ENCODE measurements at regions not wholly inside any gene's neighbourhood (a gene's known extent, or its start where the extent isn't known, plus 50 kb on each side); places are given as distances from the start of the nearest gene placed in this dataset.

DNA sequence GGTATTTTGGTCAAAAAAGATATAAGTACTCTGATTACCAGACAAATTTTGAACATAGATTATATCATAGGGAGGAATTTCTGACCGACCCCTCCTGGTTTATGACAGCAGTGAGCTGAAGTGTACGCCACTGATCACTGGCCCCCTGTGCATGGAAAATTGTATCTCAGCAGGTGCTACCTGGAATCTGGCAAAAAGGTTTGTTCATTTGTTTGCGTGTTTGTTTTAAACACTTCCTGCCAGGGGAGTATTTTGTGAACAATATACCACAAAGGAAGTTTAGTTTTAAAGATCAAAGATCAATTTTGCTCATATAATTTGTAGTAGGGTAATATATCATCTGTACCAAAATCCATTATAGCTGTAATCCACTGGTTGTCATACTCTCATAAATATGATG is 219.7 kb upstream of the TENM3 start:
- TF ChIP-seq CTCF (IDR thresholded peaks at IDR 0.05; ENCODE audit: extremely low read depth, low read depth, low read length) = no peak
- Histone ChIP-seq H3K4me2 (ENCODE audit: insufficient read depth, low read length) (peak overlapping the region; percentile 47), H4K20me1 (ENCODE audit: insufficient read depth, low read length) (no peaks in the 10 kb centered on the region), H3K36me3 (ENCODE audit: insufficient read depth, low read length) (no peaks in the 10 kb centered on the region), H3K9me3 (ENCODE audit: low read depth, low read length) (no peaks in the 10 kb centered on the region), H3K27ac (ENCODE audit: low read depth, low read length) (no peak overlapping the region), H3K4me1 (ENCODE audit: insufficient read depth, low read length) (peaks cover 10% of the 10 kb centered on the region), H2AFZ (ENCODE audit: low read length) (no peak overlapping the region), H3K79me2 (ENCODE audit: insufficient read depth, low read length) (no peaks in the 10 kb centered on the region), H3K27me3 (ENCODE audit: insufficient read depth, low read length) (no peaks in the 10 kb centered on the region), H3K4me3 (ENCODE audit: insufficient read depth, low read length) (no peak overlapping the region)
- no peak for DNase-seq (ENCODE audit: insufficient read length, low spot score, missing footprints)

DNA sequence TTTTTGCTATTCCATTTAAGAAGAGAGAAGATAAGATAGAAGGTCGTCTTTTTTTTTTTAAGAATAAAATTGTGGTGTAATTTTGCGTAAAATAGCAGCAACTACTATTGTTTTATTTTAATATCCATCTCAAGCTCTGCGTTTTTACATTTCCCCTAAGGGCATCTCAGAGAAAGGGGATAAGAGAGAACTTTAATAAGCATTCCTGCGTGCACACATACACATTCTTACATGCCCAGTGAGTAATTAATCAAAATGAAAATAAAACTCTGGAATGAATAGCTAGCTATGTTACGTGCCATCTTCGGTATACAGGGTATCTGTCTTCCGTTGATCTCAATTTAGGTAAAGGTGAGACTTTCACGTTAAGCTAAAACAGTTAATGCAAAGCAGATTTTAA is 200.3 kb upstream of the TENM3 start:
- no peak for DNase-seq (ENCODE audit: insufficient read length, low spot score, missing footprints)
- H3K27ac ChIP-seq (ENCODE audit: low read depth, low read length) = no peak overlapping the region
- no peaks in the 10 kb centered on the region for H3K27me3 ChIP-seq (ENCODE audit: insufficient read depth, low read length)
- no peaks in the 10 kb centered on the region for H3K4me1 ChIP-seq (ENCODE audit: insufficient read depth, low read length)
- no peaks in the 10 kb centered on the region for H4K20me1 ChIP-seq (ENCODE audit: insufficient read depth, low read length)
- no peak for TF ChIP-seq CTCF (IDR thresholded peaks at IDR 0.05; ENCODE audit: extremely low read depth, low read depth, low read length)
- H3K4me2 ChIP-seq (ENCODE audit: insufficient read depth, low read length) = no peak overlapping the region
- H2AFZ ChIP-seq (ENCODE audit: low read length) = no peak overlapping the region
- no peaks in the 10 kb centered on the region for H3K36me3 ChIP-seq (ENCODE audit: insufficient read depth, low read length)
- no peak overlapping the region for H3K4me3 ChIP-seq (ENCODE audit: insufficient read depth, low read length)
- no peaks in the 10 kb centered on the region for H3K9me3 ChIP-seq (ENCODE audit: low read depth, low read length)
- H3K79me2 ChIP-seq (ENCODE audit: insufficient read depth, low read length) = no peaks in the 10 kb centered on the region

GRCh38 chr4:182048871-182049270 is 194.3 kb upstream of the TENM3 start:
- Histone ChIP-seq H4K20me1 (ENCODE audit: insufficient read depth, low read length) (no peaks in the 10 kb centered on the region), H2AFZ (ENCODE audit: low read length) (no peak overlapping the region), H3K4me3 (ENCODE audit: insufficient read depth, low read length) (no peak overlapping the region), H3K36me3 (ENCODE audit: insufficient read depth, low read length) (no peaks in the 10 kb centered on the region), H3K27me3 (ENCODE audit: insufficient read depth, low read length) (no peaks in the 10 kb centered on the region), H3K9me3 (ENCODE audit: low read depth, low read length) (no peaks in the 10 kb centered on the region), H3K4me2 (ENCODE audit: insufficient read depth, low read length) (no peak overlapping the region), H3K27ac (ENCODE audit: low read depth, low read length) (no peak overlapping the region), H3K4me1 (ENCODE audit: insufficient read depth, low read length) (no peaks in the 10 kb centered on the region), H3K79me2 (ENCODE audit: insufficient read depth, low read length) (no peaks in the 10 kb centered on the region)
- no peak for TF ChIP-seq CTCF (IDR thresholded peaks at IDR 0.05; ENCODE audit: extremely low read depth, low read depth, low read length)
- DNase-seq (ENCODE audit: insufficient read length, low spot score, missing footprints) = no peak

DNA sequence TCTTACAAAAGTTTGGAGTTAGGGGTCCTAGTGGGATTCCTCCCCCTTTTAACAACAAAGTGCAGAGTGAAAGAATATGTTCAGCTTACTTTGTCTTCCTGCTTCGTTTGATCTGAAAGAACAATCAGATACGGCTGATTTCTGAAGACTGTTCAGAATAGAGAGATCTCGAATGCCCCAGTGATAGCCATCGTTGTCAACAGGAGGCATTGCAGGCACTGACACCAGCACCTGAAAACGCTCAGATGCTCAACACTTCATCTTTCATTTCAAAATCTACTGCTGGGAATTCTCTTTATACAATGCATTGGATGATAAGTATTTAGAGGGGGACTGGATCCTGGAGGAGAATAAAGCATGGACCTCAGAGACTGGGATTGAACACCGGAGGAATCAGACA is 186.3 kb upstream of the TENM3 start:
- no peaks in the 10 kb centered on the region for H3K9me3 ChIP-seq (ENCODE audit: low read depth, low read length)
- H3K79me2 ChIP-seq (ENCODE audit: insufficient read depth, low read length) = no peaks in the 10 kb centered on the region
- TF ChIP-seq CTCF (IDR thresholded peaks at IDR 0.05; ENCODE audit: extremely low read depth, low read depth, low read length) = no peak
- no peaks in the 10 kb centered on the region for H3K36me3 ChIP-seq (ENCODE audit: insufficient read depth, low read length)
- peak; percentile 11 for DNase-seq (ENCODE audit: insufficient read length, low spot score, missing footprints)
- H4K20me1 ChIP-seq (ENCODE audit: insufficient read depth, low read length) = no peaks in the 10 kb centered on the region
- no peak overlapping the region for H2AFZ ChIP-seq (ENCODE audit: low read length)
- no peak overlapping the region for H3K27ac ChIP-seq (ENCODE audit: low read depth, low read length)
- no peak overlapping the region for H3K4me3 ChIP-seq (ENCODE audit: insufficient read depth, low read length)
- H3K27me3 ChIP-seq (ENCODE audit: insufficient read depth, low read length) = no peaks in the 10 kb centered on the region
- no peak overlapping the region for H3K4me2 ChIP-seq (ENCODE audit: insufficient read depth, low read length)
- H3K4me1 ChIP-seq (ENCODE audit: insufficient read depth, low read length) = no peaks in the 10 kb centered on the region
